GM21786 (cell line): ENCODE measurements at regions not wholly inside any gene's neighbourhood (a gene's known extent, or its start where the extent isn't known, plus 50 kb on each side); places are given as distances from the start of the nearest gene placed in this dataset.
"Not testable (repeated sequence)": the region's sequence is repeated elsewhere in the genome, so short reads cannot be mapped to it uniquely, and the experiment has no call there.

Experiments used
- ATAC-seq: cut with Tn5 transposase; IDR thresholded peaks from one replicate; pipeline ENCODE4 v1.9.1; 2021; ENCODE audit not compliant: unreplicated experiment

DNA sequence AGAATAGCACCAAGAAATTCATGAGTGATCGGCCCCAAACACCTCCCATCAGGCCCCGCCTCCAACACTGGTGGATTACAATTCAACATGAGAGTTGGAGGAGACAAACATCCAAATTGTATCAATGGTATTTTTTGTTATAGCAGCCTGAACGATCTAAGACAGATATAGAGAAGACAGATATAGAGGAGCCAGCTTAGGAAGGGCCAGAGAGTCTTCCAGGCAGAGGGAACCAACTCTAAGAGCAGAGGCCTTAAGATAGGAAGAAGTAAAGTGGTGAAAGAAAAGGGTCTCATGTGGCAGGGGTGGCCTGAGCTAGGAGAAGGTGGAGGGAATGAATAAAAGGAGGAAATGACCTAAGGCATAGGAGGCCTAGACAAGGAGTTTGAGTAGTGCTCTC lies 158.8 kb upstream of the TBL1XR1 start:
- ATAC-seq, result no peak

DNA sequence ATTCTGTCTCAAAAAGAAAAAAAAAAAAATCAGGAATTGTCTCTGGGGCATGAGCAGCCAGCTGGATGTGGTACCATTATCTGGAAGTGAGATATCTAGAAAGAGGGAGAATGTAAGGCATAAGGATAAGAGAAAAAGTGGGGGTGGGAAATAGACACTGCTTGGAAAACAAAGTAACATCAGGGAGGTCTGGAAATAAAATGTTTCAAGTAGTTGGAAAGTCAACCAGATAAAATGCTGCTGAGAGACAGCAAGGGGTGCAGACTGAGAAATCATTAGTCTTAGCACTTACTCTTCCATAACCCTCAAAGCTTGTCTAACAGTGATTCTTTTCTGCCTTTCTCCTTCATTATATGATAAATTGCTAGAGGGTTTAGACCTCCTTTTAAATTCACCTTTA lies 159.7 kb upstream of the TBL1XR1 start:
- ATAC-seq, result no peak

GRCh38 chr3:177357352-177358090 lies 160.2 kb upstream of the TBL1XR1 start:
- ATAC-seq, result no peak

DNA sequence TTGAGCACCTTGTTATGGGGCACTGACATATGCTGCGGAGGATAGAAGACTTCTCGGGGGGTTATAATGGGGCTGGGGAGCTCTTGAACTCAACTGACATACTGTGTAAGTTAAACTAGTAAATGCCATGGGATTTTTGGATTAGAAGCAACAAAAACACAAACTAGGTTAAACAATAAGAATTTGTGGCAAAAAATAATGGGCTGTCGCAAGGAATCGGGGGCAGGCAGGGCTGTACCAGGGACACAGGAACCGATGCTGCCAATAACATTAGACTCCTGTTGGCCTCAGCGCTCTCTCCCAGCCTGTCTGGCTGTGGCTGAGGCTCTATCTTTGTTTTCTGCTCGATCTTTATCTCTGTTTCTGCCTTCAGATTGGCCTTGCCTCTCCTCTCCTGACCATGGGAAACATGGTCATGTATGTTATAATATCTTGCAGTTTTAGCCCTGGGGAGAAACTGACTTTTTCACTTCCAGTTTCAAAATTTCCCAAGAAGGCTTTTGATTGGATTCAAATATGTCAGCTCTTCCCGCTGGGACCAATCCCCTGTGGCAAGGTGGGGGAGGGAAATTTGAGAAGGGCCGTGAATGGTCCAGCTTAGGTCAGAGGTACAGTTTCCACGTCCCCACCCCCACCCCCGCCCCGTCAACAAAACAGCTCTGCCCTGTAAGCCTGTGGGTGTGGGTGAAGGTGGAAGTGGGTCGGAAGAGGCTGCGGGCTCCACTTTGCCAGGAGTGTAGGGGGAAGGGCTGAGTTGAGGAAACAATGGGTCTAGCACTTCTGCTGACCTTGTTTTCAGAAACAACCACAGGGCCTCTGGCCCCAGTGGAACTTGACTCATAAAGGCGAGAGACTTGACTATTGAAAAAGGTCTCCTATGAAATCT lies 161.1 kb upstream of the TBL1XR1 start:
- ATAC-seq, result peak; percentile 51

- ATAC-seq, result no peak
Observed at GRCh38 chr3:177358977-177359592, 161.8 kb upstream of the TBL1XR1 start.

DNA sequence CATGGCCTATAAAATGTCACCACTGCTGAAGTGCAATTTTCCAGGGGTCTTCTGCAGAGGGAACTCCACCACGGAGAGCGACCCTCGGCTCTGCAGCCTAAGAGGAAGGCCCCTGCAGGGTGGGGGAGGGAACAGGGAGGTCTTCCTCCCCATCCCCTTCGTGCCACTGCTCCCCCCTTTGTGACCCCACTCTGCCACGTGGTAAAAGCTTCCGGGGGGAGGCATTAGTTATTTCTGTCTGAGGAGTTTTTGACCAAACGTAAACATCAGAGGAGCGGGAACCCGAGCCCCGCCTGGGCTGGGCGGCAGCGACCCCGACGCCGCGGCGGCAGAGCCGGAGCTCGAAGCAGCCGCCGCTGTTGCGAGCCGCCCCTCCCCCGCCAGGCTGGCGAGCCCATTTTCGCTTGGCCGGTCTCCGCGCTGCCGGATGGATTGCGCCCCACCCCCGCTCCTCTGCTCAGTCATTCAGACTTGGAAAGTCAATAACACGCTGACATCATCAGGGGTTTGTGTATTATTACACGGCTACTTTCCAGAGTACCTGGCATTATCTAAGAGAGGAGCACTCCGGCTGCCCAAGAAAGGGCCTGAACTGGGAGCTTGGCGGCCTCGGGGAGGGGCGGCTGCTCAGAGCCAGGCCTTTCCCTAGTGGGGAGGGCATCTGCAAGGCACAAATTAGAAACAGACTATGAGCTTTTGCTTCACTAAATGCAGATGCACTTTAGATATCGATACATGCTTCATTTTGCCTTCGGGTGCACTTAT lies 162.5 kb upstream of the TBL1XR1 start:
- ATAC-seq, result peak; percentile 73

- no peak for ATAC-seq
Observed at GRCh38 chr3:177361081-177361938, 164.0 kb upstream of the TBL1XR1 start.

GRCh38 chr3:177362626-177363025 lies 165.3 kb upstream of the TBL1XR1 start:
- ATAC-seq, result no peak

DNA sequence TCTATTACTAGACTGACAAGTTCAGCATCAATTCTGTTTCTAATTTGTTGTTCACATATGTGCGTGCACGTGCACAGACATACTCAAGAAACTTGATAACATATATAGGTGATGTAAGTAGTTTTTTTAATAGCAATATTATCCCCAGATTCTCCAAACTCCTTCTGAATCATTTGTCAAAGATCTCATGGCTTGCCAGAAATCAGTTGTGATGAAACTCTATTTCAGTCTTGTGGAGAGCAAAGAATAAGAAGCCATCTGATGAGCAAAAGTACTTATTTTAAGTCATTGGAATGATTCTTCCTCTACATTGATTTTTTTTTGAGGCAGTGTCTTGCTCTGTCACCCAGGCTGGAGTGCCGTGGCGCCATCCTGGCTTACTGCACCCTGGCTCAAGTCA lies 167.0 kb upstream of the TBL1XR1 start:
- no peak for ATAC-seq

GRCh38 chr3:177365294-177365693 lies 168.0 kb upstream of the TBL1XR1 start:
- not testable (repeated sequence) for ATAC-seq

DNA sequence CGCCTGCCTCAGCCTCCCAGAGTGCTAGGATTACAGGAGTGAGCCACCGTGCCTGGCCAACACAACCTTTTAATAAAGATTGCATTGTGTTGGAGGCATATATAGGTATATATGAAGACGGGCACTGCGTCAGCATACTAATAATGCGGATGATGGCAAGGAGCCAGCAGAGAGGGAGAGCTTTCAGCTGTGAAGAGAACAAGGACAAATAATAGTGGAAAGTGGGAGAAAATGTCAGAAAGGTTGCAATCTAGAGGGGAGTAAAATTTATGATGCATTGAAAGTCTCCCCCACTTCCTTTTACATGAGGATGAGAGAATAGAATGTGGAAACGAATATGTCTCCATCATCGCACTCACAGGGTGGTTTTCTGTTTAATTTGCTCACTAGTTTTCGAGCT lies 170.5 kb upstream of the TBL1XR1 start:
- ATAC-seq, result no peak

GRCh38 chr3:177370246-177370822 lies 173.1 kb upstream of the TBL1XR1 start:
- ATAC-seq, result no peak

- ATAC-seq, result no peak
Observed at GRCh38 chr3:177371146-177371545, 173.9 kb upstream of the TBL1XR1 start.

- no peak for ATAC-seq
Observed at GRCh38 chr3:177371888-177372287, 174.6 kb upstream of the TBL1XR1 start.

DNA sequence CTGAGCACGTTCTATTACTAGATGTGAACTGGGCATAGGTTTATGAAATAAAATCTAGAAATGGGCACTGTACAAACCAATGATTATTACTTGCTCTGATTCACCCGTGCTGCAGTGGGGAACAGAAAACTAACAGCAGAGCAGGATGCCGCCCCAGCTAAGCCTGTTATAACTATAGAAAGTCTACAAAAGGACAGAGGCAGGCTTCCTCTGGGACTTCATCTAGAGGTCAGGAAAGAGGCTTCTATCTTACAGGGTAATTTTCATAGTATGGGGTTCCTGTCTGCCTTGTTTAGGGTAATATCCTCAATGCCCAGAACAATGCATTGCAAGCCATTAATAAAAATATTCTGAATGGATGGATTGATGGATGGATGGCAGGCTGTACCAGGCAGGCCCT lies 177.0 kb upstream of the TBL1XR1 start:
- ATAC-seq, result no peak

- no peak for ATAC-seq
Observed at GRCh38 chr3:177375316-177375715, 178.0 kb upstream of the TBL1XR1 start.

DNA sequence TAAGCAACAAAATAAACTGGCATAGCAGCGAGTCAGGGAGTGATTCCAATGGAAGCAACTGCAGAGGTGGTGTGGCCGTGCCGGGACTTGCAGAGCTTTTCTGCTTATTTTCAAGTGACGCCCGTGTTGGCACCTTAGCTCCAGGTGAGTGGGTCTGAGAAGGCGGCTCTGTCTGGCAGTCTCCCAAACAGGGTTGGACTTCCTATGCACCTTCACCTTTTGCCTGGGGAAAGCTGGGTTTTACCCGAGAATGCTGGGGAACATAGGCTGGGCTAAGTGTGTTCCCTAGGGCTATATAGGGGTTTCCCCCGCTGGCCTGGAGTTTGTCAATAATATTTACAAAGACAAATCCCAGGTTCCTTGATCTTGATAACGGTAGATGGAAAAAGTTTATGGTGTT lies 179.9 kb upstream of the TBL1XR1 start:
- no peak for ATAC-seq

DNA sequence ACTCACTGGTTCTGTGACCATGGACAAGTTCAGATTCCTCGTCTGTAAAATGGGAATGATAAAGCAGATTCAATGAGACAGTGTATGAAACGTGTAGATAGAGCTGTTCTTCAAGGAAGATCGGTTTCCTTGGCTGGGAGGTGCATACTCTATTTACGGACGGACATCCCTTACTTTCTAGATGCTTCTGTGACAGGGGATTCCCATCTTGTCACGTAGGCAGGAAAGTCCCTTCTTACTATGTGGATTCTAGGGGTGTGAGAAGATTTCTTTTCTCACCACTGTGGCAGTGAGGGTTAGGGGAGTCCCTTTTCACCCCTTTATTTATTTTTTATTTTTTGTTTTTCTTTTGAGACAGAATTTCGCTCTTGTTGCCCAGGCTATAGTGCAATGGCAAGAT lies 180.9 kb upstream of the TBL1XR1 start:
- peak; percentile 75 for ATAC-seq

- ATAC-seq, result no peak
Observed at GRCh38 chr3:177379045-177379444, 181.8 kb upstream of the TBL1XR1 start.

DNA sequence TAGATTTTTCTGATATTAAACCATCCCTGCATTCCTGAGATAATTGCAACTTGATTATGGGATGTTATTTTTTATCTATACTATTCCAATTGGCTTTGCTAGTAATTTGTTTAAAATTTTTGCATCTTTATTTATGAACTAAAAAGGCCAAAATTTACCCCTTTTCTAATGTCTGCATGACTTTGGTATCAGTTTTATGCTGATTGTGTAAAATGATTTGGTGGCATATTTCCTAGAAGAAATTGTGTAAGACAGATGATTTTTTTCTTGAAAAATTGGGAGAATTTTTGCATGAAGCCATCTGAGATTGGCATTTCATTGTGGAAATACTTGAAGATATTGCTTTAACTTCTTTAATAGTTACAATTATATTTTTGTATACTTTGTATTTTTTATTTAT lies 183.8 kb upstream of the TBL1XR1 start:
- ATAC-seq, result no peak
